PC-3 (cell line): ENCODE measurements at regions not wholly inside any gene's neighbourhood (a gene's known extent, or its start where the extent isn't known, plus 50 kb on each side); places are given as distances from the start of the nearest gene placed in this dataset.

Experiments used
- ATAC-seq: fragments of 200-7000 bp; cut with Tn5 transposase; 2 replicates; pipeline ENCODE4 v1.9.1; 2020; ENCODE audit warnings: mild to moderate bottlenecking, moderate library complexity
- BruUV-seq: library from RNA; stranded (reverse); fragments of 400-500 nt; replicated peaks from 2 replicates; lab custom pipeline; 2021; lab: Mats Ljungman, UMichigan
- CTCF ChIA-PET: fragments of 300-600 bp; sonication (Branson Sonifier 250); formaldehyde crosslinking; loops from one replicate; lab custom pipeline; 2022; ENCODE audit warnings: antibody characterized with exemption; lab: Charles Lee
- POLR2A ChIA-PET: fragments of 300-600 bp; sonication (Branson Sonifier 250); formaldehyde crosslinking; loops from one replicate; lab custom pipeline; 2022; ENCODE audit warnings: antibody characterized with exemption; ENCODE audit not compliant: unreplicated experiment; lab: Charles Lee
- DNase-seq: peaks from one replicate; pipeline ENCODE4 v3.0.0-alpha.2; 2015
- H2AFZ ChIP-seq: fragments of 300-600 bp; sonication (generic); 2 replicates; pipeline ENCODE4 v1.6.0; 2016; ENCODE audit warnings: antibody characterized with exemption, low read length
- H3F3A ChIP-seq: fragments of 300-600 bp; sonication (generic); one replicate; pipeline ENCODE4 v1.6.0; 2017; ENCODE audit warnings: antibody characterized with exemption, low read length, control low read depth, mild to moderate bottlenecking; ENCODE audit not compliant: unreplicated experiment
- H3K27ac ChIP-seq: fragments of 300-600 bp; sonication (generic); 2 replicates; pipeline ENCODE4 v1.5.1; 2016; ENCODE audit warnings: mild to moderate bottlenecking, low read length
- H3K27me3 ChIP-seq: fragments of 300-600 bp; sonication (generic); 2 replicates; pipeline ENCODE4 v1.6.1; 2016; ENCODE audit warnings: low read length, mixed read lengths
- H3K36me3 ChIP-seq: fragments of 300-600 bp; sonication (generic); 2 replicates; pipeline ENCODE4 v1.6.1; 2016; ENCODE audit warnings: low read depth, mixed run types, low read length, mixed read lengths
- H3K4me1 ChIP-seq: fragments of 300-600 bp; sonication (generic); 2 replicates; pipeline ENCODE4 v1.5.1; 2016; ENCODE audit warnings: low read length; ENCODE audit not compliant: insufficient read depth
- H3K4me2 ChIP-seq: fragments of 300-600 bp; sonication (generic); 2 replicates; pipeline ENCODE4 v1.6.0; 2016; ENCODE audit warnings: low read length
- H3K4me3 ChIP-seq: fragments of 300-600 bp; sonication (generic); 2 replicates; pipeline ENCODE4 v1.5.1; 2016; ENCODE audit warnings: mild to moderate bottlenecking, low read length, mixed read lengths
- H3K79me2 ChIP-seq: fragments of 300-600 bp; sonication (generic); 2 replicates; pipeline ENCODE4 v1.6.1; 2017; ENCODE audit warnings: low read length, mixed read lengths
- H3K9ac ChIP-seq: fragments of 300-600 bp; sonication (generic); 2 replicates; pipeline ENCODE4 v1.6.0; 2016; ENCODE audit warnings: mild to moderate bottlenecking, low read length
- H3K9me2 ChIP-seq: fragments of 300-600 bp; sonication (generic); replicated peaks from 2 replicates; pipeline ENCODE4 v1.6.1; 2016; ENCODE audit warnings: mixed run types, low read length, mixed read lengths
- H3K9me3 ChIP-seq: fragments of 300-600 bp; sonication (generic); 2 replicates; pipeline ENCODE4 v1.6.1; 2016; ENCODE audit warnings: low read length, mixed read lengths
- H4K20me1 ChIP-seq: fragments of 300-600 bp; sonication (generic); 2 replicates; pipeline ENCODE4 v1.6.1; 2016; ENCODE audit warnings: low read length, mixed read lengths
- CTCF ChIP-seq: fragments of 300-600 bp; sonication (generic); conservative IDR thresholded peaks from 2 replicates; pipeline ENCODE4 v1.5.1; 2017; ENCODE audit warnings: antibody characterized with exemption, low read depth, mild to moderate bottlenecking, low read length
- EZH2 ChIP-seq: fragments of 300-600 bp; sonication (generic); IDR thresholded peaks from one replicate; pipeline ENCODE4 v1.6.1; 2017; ENCODE audit warnings: antibody characterized with exemption, mild to moderate bottlenecking, low read length; ENCODE audit not compliant: unreplicated experiment
- EZH2phosphoT487 ChIP-seq: fragments of 300-600 bp; sonication (generic); IDR thresholded peaks from 2 replicates; pipeline ENCODE4 v1.6.1; 2018; ENCODE audit warnings: mild to moderate bottlenecking, antibody characterized with exemption, low read length, borderline replicate concordance
- intact Hi-C: fragments of 100-400 bp; cut with micrococcal nuclease; formaldehyde crosslinking; loops from 2 replicates; pipeline ENCODE4 v1.9.0; 2023

- Histone ChIP-seq H2AFZ (no peak overlapping the region), H3K36me3 (no peaks in the 10 kb centered on the region), H3K79me2 (no peaks in the 10 kb centered on the region), H3K4me2 (no peak overlapping the region), H3K9me3 (no peaks in the 10 kb centered on the region), H3K4me3 (no peak overlapping the region), H3K9me2 (no peaks in the 10 kb centered on the region), H3K4me1 (no peaks in the 10 kb centered on the region), H4K20me1 (no peaks in the 10 kb centered on the region), H3F3A (no peaks in the 10 kb centered on the region), H3K27ac (no peak overlapping the region), H3K27me3 (no peaks in the 10 kb centered on the region), H3K9ac (no peak overlapping the region)
- intact Hi-C loops = no loop called here
- ATAC-seq (no peak), DNase-seq (no peak)
- POLR2A ChIA-PET = no interaction called here
- no TSS peak for BruUV-seq
- CTCF ChIA-PET = no interaction called here
- TF ChIP-seq EZH2phosphoT487 (no peak), CTCF (no peak), EZH2 (no peak)
Observed at GRCh38 chr22:27602390-27602789, 199.2 kb downstream of the MN1 start.

DNA sequence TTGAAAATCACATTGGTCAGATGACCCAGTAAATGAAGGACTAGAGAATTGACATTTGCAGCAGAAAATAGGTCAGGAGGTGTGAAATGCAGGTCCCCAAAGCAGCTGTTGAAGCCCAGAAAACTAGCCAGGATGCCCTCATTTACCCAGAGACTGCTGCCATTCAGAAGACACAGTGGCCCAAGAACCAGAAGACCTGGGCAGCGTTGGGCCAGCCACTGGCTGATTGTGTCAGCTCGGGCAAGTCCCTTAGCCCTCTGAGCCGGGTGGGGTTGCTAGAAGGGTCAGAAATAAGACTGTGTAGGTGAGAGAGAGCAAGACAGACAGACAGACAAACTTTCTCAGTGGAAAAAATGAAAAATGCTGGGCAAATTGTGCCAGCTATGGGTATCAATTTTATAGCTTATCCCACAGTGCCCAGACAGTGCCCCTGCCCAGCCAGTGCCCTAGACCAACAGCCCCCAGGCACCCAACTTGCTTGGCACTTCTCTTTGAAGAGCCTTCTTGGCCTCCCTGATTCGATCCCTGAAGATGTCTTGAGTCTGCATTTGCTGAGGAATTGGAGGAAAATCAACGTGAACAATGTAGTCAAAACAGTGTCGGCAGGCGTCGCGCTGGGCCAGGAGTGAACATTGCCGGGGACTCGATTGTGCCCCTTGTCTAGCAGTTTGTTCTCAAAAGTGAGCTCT, 198.3 kb downstream of the MN1 start:
- intact Hi-C loops = no loop called here
- POLR2A ChIA-PET = no interaction called here
- Histone ChIP-seq H3F3A (no peaks in the 10 kb centered on the region), H3K9me3 (no peaks in the 10 kb centered on the region), H3K9me2 (no peaks in the 10 kb centered on the region), H3K9ac (no peak overlapping the region), H3K4me1 (no peaks in the 10 kb centered on the region), H2AFZ (no peak overlapping the region), H3K36me3 (no peaks in the 10 kb centered on the region), H3K27me3 (no peaks in the 10 kb centered on the region), H4K20me1 (no peaks in the 10 kb centered on the region), H3K4me2 (no peak overlapping the region), H3K79me2 (no peaks in the 10 kb centered on the region), H3K4me3 (no peak overlapping the region), H3K27ac (no peak overlapping the region)
- no peak for ATAC-seq
- TF ChIP-seq EZH2phosphoT487 = no peak
- TF ChIP-seq EZH2 = no peak
- no peak for TF ChIP-seq CTCF
- CTCF ChIA-PET = no interaction called here
- no TSS peak for BruUV-seq
- DNase-seq = no peak

GRCh38 chr22:27603800-27604144, 197.8 kb downstream of the MN1 start:
- no peak overlapping the region for H3K9ac ChIP-seq
- H3K27ac ChIP-seq = no peak overlapping the region
- H3K36me3 ChIP-seq = no peaks in the 10 kb centered on the region
- no peak overlapping the region for H3K4me2 ChIP-seq
- no peaks in the 10 kb centered on the region for H3K4me1 ChIP-seq
- ChIA-PET CTCF (no interaction called here), POLR2A (no interaction called here)
- H3K27me3 ChIP-seq = no peaks in the 10 kb centered on the region
- no TSS peak for BruUV-seq
- H3F3A ChIP-seq = no peaks in the 10 kb centered on the region
- H2AFZ ChIP-seq = no peak overlapping the region
- H3K9me2 ChIP-seq = no peaks in the 10 kb centered on the region
- no peaks in the 10 kb centered on the region for H4K20me1 ChIP-seq
- ATAC-seq (no peak), DNase-seq (no peak)
- TF ChIP-seq EZH2phosphoT487 (no peak), EZH2 (no peak), CTCF (no peak)
- no peaks in the 10 kb centered on the region for H3K79me2 ChIP-seq
- no peak overlapping the region for H3K4me3 ChIP-seq
- H3K9me3 ChIP-seq = no peaks in the 10 kb centered on the region
- intact Hi-C loops = no loop called here
